K562 (cell line): ENCODE measurements at regions not wholly inside any gene's neighbourhood (a gene's known extent, or its start where the extent isn't known, plus 50 kb on each side); places are given as distances from the start of the nearest gene placed in this dataset.

Experiments used
- ATAC-seq: fragments of 200-7000 bp; cut with Tn5 transposase; 3 replicates; pipeline ENCODE4 v1.9.1; 2020; ENCODE audit warnings: moderate library complexity
- BruUV-seq: library from RNA; stranded (reverse); fragments of 400-500 nt; replicated peaks from 2 replicates; lab custom pipeline; 2021; lab: Mats Ljungman, UMichigan
- CTCF ChIA-PET: fragments of 300-600 bp; formaldehyde crosslinking; extraction: SDS; loops from one replicate; lab custom pipeline; 2021; ENCODE audit warnings: low intra/inter-chr PET ratio; lab: Yijun Ruan, JAX
- POLR2A ChIA-PET: fragments of 300-600, 350-650 bp; sonication (Branson Sonifier 250); formaldehyde crosslinking; extraction: SDS; loops from one replicate; lab custom pipeline; 2021; ENCODE audit warnings: antibody characterized with exemption, inconsistent platforms; lab: Yijun Ruan, JAX
- DNase-seq, 4 experiments: peaks; one replicate each; pipeline versions ENCODE4 v3.0.0 to v3.0.0-alpha.2; 2011 to 2018; ENCODE audit warnings: low spot score in 3 of 4, mixed read lengths in 3 of 4; ENCODE audit errors: extremely low read depth in 1 of 4
- FAIRE-seq: peaks from 2 replicates; lab custom pipeline; 2011; peaks lifted over from hg19 to GRCh38; lab: Jason Lieb, UNC
- H2AFZ ChIP-seq: 2 replicates; pipeline ENCODE4 v1.6.0; 2011; ENCODE audit warnings: low read depth, low read length, control low read depth, inconsistent platforms
- H3K27ac ChIP-seq: fragments of 200-600 bp; 3 replicates; pipeline ENCODE4 v1.8.0; 2011; ENCODE audit warnings: low read depth, mild to moderate bottlenecking, control low read depth, inconsistent platforms, low read length, moderate library complexity, mixed read lengths; ENCODE audit errors: extremely low read depth
- H3K27me3 ChIP-seq, 2 experiments: fragments of 300-600 bp in 1 of 2; 2 replicates in 1 of 2; 3 replicates in 1 of 2; pipeline versions ENCODE4 v1.6.0 to v1.8.0; 2011; ENCODE audit warnings: inconsistent platforms in 2 of 2, low read length in 2 of 2, mild to moderate bottlenecking in 1 of 2, mixed read lengths in 1 of 2, moderate library complexity in 1 of 2; ENCODE audit not compliant: control insufficient read depth in 2 of 2, insufficient read depth in 2 of 2
- H3K36me3 ChIP-seq: fragments of 300-600 bp; 3 replicates; pipeline ENCODE4 v1.8.0; 2011; ENCODE audit warnings: mild to moderate bottlenecking, low read length, inconsistent platforms; ENCODE audit not compliant: control insufficient read depth, insufficient read depth
- H3K4me1 ChIP-seq, 2 experiments: fragments of 200-600 bp in 1 of 2; replicated peaks in 1 of 2; 2 replicates in 1 of 2; 3 replicates in 1 of 2; pipeline versions ENCODE4 v1.5.1 to v1.8.0; 2011; ENCODE audit warnings: inconsistent platforms in 2 of 2, low read length in 2 of 2, mild to moderate bottlenecking in 1 of 2, mixed read lengths in 1 of 2, moderate library complexity in 1 of 2; ENCODE audit not compliant: control insufficient read depth in 2 of 2, insufficient read depth in 2 of 2
- H3K4me2 ChIP-seq: 2 replicates; pipeline ENCODE4 v1.6.1; 2011; ENCODE audit warnings: low read length, control low read depth, inconsistent platforms, mixed read lengths; ENCODE audit not compliant: insufficient read depth
- H3K4me3 ChIP-seq: fragments of 200-600 bp; sonication (generic), shearing (Covaris generic); 2 replicates; pipeline ENCODE4 v1.5.1; 2016; ENCODE audit warnings: control low read depth, inconsistent platforms
- H3K79me2 ChIP-seq: fragments of 200-600 bp; 3 replicates; pipeline ENCODE4 v1.8.0; 2011; ENCODE audit warnings: low read length, inconsistent platforms; ENCODE audit not compliant: control insufficient read depth, insufficient read depth
- H3K9ac ChIP-seq, 2 experiments: 2 replicates each; pipeline versions ENCODE4 v1.6.0 to v1.6.1; 2011; ENCODE audit warnings: low read depth in 2 of 2, low read length in 2 of 2, control low read depth in 1 of 2, inconsistent platforms in 1 of 2, mild to moderate bottlenecking in 1 of 2, mixed read lengths in 1 of 2; ENCODE audit not compliant: insufficient read depth in 1 of 2
- H3K9me1 ChIP-seq: one replicate; pipeline ENCODE4 v1.6.0; 2011; ENCODE audit warnings: inconsistent platforms, mild to moderate bottlenecking, low read length, moderate library complexity; ENCODE audit not compliant: control insufficient read depth, insufficient read depth
- H3K9me3 ChIP-seq: replicated peaks from 2 replicates; pipeline ENCODE4 v1.5.1; 2011; ENCODE audit warnings: low read depth, low read length, inconsistent platforms; ENCODE audit not compliant: control insufficient read depth, insufficient read depth
- H4K20me1 ChIP-seq: replicated peaks from 2 replicates; pipeline ENCODE4 v1.6.1; 2011; ENCODE audit warnings: low read length, inconsistent platforms, mixed read lengths; ENCODE audit not compliant: control insufficient read depth, insufficient read depth
- ARNT ChIP-seq, 2 experiments: fragments of 450-650 bp; IDR thresholded peaks; 2 replicates each; pipeline ENCODE4 v1.6.1; 2016; ENCODE audit warnings: mild to moderate bottlenecking in 1 of 2
- CBX2 ChIP-seq: fragments of 200-600 bp; sonication (generic); IDR thresholded peaks from one replicate; pipeline ENCODE4 v1.6.1; 2012; ENCODE audit warnings: mild to moderate bottlenecking, low read length, inconsistent platforms; ENCODE audit not compliant: insufficient read depth, poor library complexity, severe bottlenecking
- DLX4 ChIP-seq: fragments of 250-450 bp; sonication (Bioruptor Pico); IDR thresholded peaks from 2 replicates; pipeline ENCODE4 v1.6.1; 2021; ENCODE audit warnings: mild to moderate bottlenecking
- FOS ChIP-seq: IDR thresholded peaks from 3 replicates; pipeline ENCODE4 v1.6.1; 2011; ENCODE audit not compliant: insufficient read length; ENCODE audit errors: extremely low read depth
- HCFC1 ChIP-seq: IDR thresholded peaks from 2 replicates; pipeline ENCODE4 v1.6.1; 2012; ENCODE audit warnings: low read depth, low read length, improper control_type of control experiment
- MTF1 ChIP-seq: fragments of 250-450 bp; sonication (Bioruptor Pico); IDR thresholded peaks from 2 replicates; pipeline ENCODE4 v1.9.0; 2021; ENCODE audit warnings: moderate library complexity, mild to moderate bottlenecking, inconsistent platforms, borderline replicate concordance
- PHTF2 ChIP-seq: fragments of 250-450 bp; sonication (Bioruptor Pico); IDR thresholded peaks from 2 replicates; pipeline ENCODE4 v1.5.0; 2021; ENCODE audit warnings: mild to moderate bottlenecking
- SMARCA4 ChIP-seq: fragments of 450-650 bp; IDR thresholded peaks from 2 replicates; pipeline ENCODE4 v1.6.1; 2016
- U2AF2 ChIP-seq: fragments of 200-400 bp; formaldehyde crosslinking; optimal IDR thresholded peaks from 2 replicates; pipeline ENCODE3; 2017; ENCODE audit warnings: low read depth, mild to moderate bottlenecking, low read length
- ZBTB43 ChIP-seq: sonication (generic); formaldehyde crosslinking; IDR thresholded peaks from 2 replicates; pipeline ENCODE4 v1.8.0; 2023; ENCODE audit warnings: mild to moderate bottlenecking, missing genetic modification reagents
- ZNF174 ChIP-seq: fragments of 250-450 bp; sonication (Bioruptor Pico); IDR thresholded peaks from 2 replicates; pipeline ENCODE4 v1.4.0; 2020; ENCODE audit warnings: mild to moderate bottlenecking
- ZNF444 ChIP-seq: fragments of 250-450 bp; sonication (Bioruptor Pico); IDR thresholded peaks from 2 replicates; pipeline ENCODE4 v1.4.0; 2020; ENCODE audit warnings: mild to moderate bottlenecking, moderate library complexity
- ZNF766 ChIP-seq: fragments of 200-800 bp; sonication (Bioruptor generic); conservative IDR thresholded peaks from 2 replicates; pipeline ENCODE4 v1.6.1; 2016; ENCODE audit warnings: missing genetic modification characterization, missing compliant biosample characterization
- WGBS: fragments of 100-300 bp; shearing (Covaris generic); methylation state at CpG from one replicate; pipeline ENCODE4 v1.1.6; 2016; ENCODE audit warnings: low coverage, mixed read lengths; ENCODE audit not compliant: insufficient coverage; ENCODE audit errors: missing lambda C conversion rate; 5-methylcytosine and 5-hydroxymethylcytosine counted together
- in situ Hi-C: fragments of 300-500 bp; cut with MboI; formaldehyde crosslinking; loops from 4 replicates; pipeline ENCODE4 v1.15.0; 2018; ENCODE audit warnings: inconsistent platforms, mixed read lengths
- intact Hi-C: fragments of 100-400 bp; cut with micrococcal nuclease; formaldehyde crosslinking; loops from 2 replicates; pipeline ENCODE4 v1.14.2; 2022
- TF ChIP-seq, protein P1 (sequence below): fragments of 250-450 bp; sonication (Bioruptor Pico); IDR thresholded peaks from 2 replicates; pipeline ENCODE4 v1.5.0; 2021; ENCODE audit warnings: mild to moderate bottlenecking, moderate library complexity

DNA sequence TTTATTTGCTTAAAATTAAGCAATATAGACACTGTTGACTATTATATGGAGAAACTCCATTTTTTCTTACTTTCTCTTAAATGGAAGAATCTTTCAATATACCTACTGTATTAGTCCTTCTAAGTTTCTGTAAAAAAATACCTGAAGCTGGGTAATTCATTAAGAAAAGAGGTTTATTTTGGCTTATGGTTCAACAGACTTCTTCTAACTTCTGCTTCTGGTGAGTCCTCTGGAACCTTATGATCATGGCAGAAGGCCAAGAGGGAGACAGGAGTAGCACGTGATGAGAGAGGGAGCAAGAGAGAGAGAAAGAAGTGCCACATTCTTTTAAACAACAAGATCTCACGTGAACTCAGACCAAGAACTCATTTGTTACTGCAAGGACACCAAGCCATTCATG lies 573.3 kb downstream of the MCTP2 start (continued):
- peak; percentile 91 for TF ChIP-seq ZNF766 (CRISPR knock-in tag)
- TF ChIP-seq ZNF444 (CRISPR knock-in tag): no peak
- TF ChIP-seq, protein P1, sequence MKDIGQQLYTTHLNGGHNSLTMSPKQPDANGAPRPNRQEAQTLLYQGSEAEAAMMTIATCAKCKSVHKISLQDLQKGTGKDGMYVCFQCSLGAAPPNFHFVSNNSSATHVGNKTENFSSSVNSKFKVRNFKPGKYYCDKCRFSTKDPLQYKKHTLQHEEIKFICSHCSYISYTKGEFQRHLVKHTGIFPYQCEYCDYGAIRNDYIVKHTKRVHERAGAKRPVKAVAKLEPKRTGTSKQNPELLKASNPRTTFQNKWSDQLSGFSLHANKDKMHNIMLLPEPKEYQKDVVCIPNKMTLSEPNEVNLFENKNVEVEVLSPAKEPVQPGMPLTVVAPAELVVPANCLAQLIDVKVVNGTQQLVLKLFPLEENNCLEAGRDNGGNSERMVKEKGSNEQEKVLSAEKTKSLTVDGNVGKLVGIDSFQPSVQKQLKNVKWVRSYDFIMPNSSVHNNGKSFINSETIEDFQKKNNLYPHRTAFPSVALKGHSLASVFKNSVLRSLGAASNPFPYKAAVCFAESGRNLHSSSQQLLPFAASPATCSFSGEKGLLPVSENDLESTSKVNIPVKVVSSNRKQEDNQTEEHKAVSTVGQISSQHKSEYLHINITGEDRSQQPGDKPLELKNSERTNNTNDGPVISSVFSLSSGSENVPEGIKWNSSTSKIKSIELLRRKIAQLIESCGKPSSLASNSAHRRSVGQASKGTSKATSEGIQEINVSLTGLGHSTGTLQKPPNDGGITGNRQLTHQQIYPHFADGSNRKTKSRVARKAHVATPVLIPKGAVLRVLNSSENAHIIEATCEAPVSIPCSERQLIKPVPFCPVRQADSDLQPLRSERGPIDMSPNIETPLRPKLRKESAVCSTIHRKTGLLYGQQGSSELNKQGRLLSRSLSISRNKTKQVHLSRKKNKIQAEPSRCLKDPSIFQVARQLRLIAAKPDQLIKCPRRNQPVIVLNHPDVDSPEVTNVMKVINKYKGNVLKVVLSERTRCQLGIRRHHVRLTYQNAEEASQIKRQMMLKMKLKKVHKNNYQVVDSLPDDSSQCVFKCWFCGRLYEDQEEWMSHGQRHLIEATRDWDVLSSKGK: no peak
- TF ChIP-seq, all 486 proteins: peak for 2

- ATAC-seq: peak; percentile 47; the same call in 1 of the 3 replicates
- Histone ChIP-seq H3K79me2 (no peaks in the 10 kb centered on the region), H3K9me1 (no peaks in the 10 kb centered on the region)
- TF ChIP-seq PHTF2 (CRISPR knock-in tag) (no peak), FOS (no peak), ZNF174 (CRISPR knock-in tag) (no peak), ARNT (IDR thresholded peaks at IDR 0.05) (no peak), CBX2 (no peak), DLX4 (CRISPR knock-in tag) (no peak), U2AF2 (no peak), ZBTB43 (CRISPR knock-in tag) (no peak), SMARCA4 (no peak), HCFC1 (no peak), MTF1 (CRISPR knock-in tag) (no peak)
- TF ChIP-seq, all 486 proteins: peak for 0
- no peak overlapping the region for H2AFZ ChIP-seq
- no peak overlapping the region for H3K4me2 ChIP-seq
- H3K4me1 ChIP-seq: no peaks in the 10 kb centered on the region
- FAIRE-seq (no peak), DNase-seq (no peak)
- intact Hi-C loops (no loop called here), in situ Hi-C loops (no loop called here)
- no peaks in the 10 kb centered on the region for H4K20me1 ChIP-seq
- no peak overlapping the region for H3K27ac ChIP-seq
- no peak overlapping the region for H3K9ac ChIP-seq
- BruUV-seq: no TSS peak
- 0% methylated on average over 4 of the region's 4 CpGs for WGBS
- no peaks in the 10 kb centered on the region; a peak in 2 of 5 replicates for H3K27me3 ChIP-seq
- CTCF ChIA-PET: no interaction called here
- H3K4me3 ChIP-seq: no peak overlapping the region
- no peaks in the 10 kb centered on the region for H3K36me3 ChIP-seq
- POLR2A ChIA-PET: interaction anchor here (1.1 kb wide), 1 partner anchor 12 kb away, joined by 3 read pairs; no protein-coding TSS in a partner anchor
- H3K9me3 ChIP-seq: no peaks in the 10 kb centered on the region
Observed at GRCh38 chr15:94815110-94815731, 583.9 kb downstream of the MCTP2 start.
